CD1c-positive myeloid dendritic cell (primary cell): ENCODE measurements at regions not wholly inside any gene's neighbourhood (a gene's known extent, or its start where the extent isn't known, plus 50 kb on each side); places are given as distances from the start of the nearest gene placed in this dataset.

Experiments
- DNase-seq: peaks from one replicate; pipeline ENCODE4 v3.0.0-alpha.2; 2016; ENCODE audit errors: extremely low spot score

DNA sequence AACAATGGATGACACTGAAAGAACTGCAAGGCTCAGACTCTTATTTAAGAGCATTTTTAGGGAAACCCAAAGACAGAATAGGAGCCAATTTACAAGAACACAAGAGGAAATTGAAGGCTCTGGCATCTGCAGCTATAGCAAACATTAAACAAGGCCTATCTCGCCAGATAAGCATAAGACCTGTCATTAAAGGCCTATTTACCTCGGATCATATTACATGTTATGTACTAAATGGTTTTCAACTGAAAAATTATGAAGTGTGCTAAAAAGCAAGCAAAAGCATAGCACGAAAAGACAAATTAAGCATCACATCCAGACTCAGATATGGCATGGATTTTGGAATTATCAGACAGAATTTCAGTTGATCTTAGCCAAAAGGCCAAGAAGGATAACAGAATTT, 617.1 kb downstream of the SQOR start:
- DNase-seq, result no peak

DNA sequence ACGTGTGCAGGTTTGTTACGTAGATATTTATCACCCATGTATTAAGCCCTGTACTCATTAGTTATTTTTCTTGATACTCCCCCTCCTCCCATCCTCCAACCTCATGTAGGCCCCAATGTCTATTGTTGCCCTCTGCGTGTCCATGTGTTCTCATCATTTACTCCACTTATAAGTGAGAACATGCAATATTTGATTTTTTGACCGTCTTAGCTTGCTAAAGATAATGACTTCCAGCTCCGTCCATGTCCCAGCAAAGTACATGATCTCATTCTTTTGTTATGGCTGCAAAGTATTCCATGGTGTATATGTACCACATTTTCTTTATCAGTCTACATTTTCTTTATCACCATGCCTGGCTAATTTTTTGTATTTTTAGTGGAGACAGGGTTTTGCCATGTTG, 623.2 kb downstream of the SQOR start:
- DNase-seq, result no peak

DNA sequence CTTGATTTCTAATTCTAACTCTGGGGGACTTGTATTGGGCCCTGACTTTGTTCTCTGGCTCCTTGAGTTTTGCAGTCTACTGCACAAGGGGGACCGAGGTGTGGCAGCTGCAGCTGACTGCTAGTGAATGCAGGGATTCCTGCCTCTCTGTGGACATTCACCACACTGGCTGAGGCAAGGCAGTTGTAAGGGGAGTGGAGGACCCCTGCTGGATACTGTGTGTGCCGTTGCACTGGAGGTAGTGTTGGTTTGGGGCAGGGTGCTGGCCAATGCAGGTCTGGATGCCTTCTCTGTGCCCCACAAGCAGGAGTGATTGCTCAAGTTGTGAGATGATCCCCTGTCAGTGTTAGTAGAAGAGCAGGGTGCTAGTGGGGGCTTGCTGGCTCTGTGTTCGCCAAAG, 626.1 kb downstream of the SQOR start:
- DNase-seq, result no peak

DNA sequence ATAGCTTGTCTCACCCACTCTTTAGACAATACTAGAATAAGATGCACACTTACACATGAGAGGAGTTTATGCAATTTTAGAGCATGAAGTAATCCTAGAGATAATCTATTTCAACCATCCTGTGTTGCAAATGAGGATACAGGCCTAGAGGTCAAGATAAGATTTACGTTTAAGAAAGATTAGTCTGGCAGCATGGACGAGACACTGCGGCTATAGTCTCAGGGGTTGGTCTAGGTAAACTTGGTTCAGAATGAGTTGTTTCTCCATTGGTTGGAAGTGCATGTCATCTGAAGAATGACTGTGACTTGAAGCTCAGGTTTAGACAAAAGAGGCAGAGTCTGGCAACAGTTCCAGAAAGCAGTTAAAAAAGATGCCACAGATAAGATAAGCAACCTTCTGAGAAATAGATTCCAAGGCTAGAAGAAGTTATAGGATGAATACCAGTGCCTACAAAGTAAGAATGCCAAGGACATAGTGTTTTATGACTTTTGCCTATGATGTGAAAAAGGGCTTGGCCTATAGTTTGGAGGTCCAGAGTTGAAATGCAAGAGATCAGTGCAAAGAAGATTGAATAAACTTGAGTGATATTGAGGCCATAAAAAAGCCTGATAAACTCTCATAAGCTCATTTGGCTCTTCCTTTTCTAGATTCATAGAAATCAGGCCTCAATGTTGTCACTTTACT, 631.0 kb downstream of the SQOR start:
- DNase-seq, result no peak

DNA sequence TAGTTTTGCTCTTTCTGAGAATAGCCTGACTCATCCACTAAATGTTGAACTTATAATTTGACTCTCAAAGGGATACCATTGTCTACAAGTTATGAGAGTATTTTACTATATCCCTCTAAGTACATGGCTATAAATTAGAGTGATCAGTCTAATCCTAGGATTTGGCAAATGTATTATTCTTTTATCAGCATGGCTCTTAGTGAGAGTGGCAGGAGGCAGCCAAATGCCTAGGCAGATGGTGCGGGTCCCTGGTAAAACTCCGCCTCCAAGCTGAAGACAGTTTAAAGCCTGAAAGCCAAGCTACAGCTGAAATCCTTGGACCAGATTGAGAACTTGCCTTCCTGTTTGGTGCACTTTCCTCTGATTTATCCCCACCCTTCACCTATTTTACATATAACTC, 631.8 kb downstream of the SQOR start:
- DNase-seq, result no peak

DNA sequence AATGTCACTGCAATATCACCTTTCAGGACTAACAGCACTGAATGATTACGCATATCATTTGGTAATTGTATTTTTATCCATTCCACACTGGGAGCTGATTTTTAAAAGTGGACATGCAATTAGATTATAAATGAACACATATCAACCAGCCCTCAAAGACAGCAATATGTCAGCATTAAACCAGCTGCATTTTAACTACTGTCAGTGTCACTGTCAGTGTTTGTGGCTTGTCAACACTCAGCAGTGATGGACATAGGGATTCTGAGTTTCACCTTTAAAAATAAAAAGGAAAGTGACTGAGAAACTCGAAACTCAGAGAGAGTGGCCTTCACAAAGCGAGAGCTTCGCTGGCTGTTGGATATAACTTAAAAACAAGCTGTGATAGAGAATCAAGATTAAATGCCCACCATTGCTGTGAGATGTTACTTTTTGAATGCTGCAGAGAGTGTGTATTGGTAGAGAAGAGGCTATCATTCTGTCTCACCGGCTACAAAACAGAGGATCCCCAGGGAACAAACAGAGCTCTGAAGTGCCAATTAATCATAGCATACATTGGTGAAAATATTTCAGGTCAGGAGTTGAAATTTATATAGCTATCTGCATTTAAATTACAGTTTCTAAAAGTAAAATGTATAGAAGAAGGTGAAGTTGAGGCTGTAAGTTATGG, 635.8 kb downstream of the SQOR start:
- DNase-seq, result no peak

DNA sequence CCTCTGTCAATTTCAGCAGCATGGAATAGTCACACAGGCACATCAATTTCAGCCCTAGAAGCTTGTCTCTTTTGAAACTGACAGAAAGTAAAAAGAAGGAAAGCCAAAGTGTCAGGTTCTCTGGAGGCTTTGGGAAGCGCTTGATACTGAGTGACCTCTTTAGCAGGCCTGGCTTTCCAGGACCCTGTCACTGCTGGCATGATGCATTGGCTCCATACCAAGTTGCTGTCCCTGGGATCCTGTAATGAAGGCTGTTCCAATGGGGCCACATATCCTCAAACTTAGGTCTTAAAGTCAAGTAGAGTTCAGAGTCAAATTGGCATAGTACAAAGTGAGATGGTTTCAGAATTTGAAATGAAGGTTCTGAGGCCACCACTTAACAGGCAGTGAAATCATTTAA, 640.9 kb downstream of the SQOR start:
- no peak for DNase-seq

DNA sequence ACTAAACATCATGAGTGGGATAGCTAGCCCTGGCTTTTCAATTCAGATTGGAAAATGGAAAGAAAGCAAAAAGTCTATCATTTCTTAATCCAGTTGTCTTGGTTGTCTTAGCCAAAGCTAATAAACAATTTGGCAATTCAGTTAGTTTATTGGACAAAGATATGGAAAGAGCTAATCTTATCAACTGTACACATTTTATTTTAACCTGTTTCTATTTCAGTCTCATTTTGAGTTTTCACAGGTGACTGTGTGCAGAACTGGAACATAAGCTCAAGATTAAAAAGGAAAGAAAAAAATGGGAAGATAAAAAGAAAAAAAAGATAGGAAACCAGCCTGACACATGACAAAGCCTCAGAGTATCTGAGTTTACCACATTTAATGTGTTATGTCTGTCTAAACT, 642.6 kb downstream of the SQOR start:
- no peak for DNase-seq

DNA sequence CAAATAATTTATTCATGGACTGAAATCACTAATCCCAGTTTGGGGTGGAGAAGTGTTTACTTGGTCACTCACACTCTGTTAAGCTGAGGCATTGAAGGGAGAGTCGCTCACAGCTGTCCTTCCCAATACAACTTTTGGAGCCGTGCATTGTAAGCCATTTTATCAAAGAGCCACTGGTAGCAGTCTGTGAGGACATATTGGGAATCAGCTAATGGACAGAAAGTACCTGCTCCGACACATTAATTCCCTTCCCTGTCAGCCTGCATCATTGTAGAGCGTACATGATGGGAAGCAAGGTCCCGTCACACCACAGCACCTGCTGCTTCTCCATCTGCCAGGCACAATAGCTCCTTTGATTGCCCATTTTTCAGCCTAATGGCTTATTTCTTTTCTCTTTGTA, 643.2 kb downstream of the SQOR start:
- DNase-seq, result no peak

DNA sequence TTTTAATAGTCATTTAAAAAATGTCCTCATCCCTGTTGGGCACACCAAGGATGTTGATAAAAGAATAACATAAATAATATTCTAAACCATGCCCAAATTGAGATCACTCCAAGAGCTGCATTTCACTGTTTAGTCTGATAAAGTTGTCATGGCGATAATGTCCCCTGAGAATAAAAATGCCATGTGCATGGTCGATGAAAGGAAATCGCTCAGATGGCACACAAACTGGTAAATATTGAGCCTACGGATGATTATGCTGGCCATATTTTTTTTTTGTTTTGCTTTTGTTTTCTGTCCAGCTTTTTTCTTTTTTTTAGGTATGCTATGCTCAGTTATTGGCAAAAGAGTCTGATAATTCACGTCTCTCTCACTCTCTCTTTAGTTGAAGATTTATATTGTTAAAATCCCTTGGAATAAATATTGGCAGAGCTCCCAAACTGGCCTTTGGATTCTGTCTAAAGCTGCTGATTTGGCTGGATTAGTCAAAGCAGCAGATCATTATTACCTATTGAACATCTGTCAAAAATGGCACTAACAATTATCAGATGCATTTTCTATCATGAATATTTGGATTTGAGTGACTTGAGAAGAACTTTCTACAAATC, 643.8 kb downstream of the SQOR start:
- no peak for DNase-seq

DNA sequence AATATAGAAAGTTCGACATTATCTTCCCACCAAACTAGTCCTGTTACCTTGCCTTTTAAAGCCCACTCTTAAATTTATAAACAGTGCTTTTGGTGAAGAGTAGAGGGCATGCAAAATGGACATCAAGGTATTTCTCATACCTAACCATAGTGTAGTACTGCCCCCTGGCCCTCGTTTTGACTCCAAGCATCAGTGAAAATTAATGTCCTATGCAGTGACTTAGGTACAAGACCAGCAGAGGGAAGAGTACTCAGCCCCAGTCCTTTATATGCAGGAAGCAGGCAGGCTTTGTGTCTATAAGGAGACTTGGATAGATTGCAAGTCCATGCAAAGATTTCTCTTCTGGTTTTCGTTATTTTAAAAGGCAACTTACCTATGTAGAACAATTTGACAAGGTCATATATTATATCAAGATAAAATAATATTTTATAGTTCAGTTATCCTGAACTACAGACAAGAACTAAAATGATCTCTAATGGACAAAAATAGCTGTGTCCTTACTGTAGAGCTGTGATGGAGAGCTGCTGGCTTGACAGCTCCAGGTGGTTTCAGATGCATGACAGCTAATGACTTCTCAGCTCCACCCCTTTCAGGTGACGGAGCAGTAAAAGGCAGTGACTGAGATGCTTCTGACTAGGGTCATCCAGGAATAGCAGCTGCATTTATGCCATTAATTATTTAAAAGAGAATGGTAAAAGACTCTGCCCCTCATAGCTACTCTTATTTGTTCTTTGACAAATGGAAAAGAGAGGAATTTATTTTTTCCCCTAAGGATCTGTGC, 646.1 kb downstream of the SQOR start:
- DNase-seq, result no peak

DNA sequence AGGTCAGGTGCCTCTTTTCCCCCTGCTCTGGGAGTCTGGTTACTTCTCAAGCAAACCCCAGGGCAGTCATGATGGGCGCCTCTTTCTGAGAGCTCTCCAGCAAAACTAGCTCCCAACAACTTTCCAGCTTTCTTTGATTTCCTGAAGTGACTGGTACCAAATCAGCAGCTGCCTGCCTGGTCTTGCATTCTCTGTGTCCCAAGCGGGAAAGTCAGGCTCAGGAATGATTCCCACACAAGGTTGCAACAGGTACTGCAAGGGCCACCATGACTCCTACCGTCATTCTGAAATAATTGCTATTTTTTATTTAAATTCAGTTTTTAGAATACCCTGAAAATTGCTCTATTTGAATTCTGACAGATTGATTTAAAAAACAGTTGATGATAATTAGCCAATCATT, 658.7 kb downstream of the SQOR start:
- no peak for DNase-seq

DNA sequence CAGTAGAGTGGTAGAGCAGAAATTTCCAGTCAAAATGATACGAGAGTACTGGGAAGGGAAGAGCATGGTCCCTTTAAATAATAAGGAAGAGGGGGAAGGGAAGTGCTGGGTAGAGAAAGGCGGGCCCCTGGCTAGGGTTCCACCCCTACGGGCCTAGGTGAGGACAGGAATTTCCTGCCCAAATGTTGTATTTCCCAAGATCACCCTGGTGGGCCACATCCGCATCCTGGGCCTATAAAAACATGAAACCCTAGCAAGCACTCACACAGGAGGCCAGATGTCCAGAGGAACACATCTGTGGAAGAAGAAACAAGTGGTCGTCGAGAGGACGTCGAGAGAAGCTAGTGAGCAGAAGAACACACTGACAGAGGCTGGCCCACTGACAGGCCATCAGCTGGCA, 661.2 kb downstream of the SQOR start:
- DNase-seq, result no peak

DNA sequence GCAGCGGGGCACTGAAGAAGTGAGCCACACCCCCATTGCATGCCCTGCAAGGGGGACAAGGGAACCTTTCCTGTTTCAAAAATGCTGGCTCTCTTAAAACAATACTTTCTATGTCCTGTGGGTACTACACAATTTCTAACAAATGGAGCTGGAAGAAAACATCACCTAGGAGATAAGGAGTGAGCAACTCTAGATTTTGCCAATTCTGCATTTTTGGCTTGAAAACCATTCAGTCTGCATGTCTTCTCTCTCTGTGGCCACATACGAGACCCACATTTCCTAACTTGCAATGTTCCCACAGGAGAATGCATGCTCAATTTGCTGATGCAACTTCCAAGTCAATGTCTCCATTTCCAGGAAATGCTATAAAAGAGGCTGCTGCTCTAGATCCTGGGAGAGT, 662.0 kb downstream of the SQOR start:
- no peak for DNase-seq

DNA sequence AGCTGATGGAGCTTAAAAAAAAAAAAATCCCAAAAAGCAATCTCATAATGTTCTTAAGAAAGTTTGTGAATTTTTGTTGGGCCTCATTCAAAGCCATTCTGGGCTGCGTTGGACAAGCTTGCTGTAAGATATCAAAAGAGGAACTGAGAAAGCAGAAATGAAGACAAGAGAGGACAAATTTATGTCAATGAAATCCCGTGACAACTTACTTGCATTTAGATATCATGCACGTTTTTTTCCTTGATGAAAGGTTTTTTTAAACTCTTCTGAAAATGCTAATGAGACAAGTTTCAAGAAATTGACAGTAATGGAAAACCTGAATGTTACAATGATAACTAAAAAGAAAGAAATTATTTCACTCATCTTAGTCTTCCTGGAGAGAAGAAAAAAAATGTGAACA, 662.9 kb downstream of the SQOR start:
- DNase-seq, result peak; percentile 14

DNA sequence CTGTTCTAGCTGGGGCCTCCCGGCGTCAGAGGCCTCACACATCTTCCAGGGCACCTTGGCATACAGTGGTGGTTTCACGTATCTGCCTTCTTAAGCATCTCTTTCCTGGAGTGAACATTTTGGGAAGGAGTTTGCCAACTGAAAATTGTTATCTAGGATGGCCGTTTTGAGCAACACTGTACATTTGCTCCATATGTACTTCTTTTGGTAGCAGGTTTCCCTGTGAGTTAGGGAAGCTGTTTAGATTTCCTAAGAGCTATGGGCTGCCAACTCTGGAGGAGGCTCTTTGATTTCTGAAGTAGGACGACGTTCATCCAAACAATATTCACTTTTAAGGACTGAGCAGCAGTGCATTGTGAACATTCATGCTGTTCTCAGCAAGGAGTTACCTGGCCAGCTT, 665.9 kb downstream of the SQOR start:
- no peak for DNase-seq

DNA sequence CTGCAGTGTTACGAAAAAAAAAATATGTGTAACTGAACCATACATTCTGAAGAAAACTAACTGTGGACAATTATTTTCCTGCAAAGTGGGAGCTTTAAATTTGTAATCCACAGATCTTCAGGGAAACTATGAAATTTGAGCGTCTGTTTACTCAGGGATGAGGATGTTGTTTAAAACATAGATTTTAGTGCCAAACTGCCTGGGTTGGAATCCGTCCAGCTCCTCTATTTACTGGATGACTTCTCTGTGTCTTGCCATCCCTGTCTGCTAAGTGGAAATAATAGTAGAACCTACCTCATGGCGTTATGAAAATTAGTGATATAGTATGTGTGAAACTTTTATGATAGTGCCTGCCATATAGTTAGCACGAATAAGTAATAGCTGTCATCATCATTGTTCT, 666.5 kb downstream of the SQOR start:
- no peak for DNase-seq

DNA sequence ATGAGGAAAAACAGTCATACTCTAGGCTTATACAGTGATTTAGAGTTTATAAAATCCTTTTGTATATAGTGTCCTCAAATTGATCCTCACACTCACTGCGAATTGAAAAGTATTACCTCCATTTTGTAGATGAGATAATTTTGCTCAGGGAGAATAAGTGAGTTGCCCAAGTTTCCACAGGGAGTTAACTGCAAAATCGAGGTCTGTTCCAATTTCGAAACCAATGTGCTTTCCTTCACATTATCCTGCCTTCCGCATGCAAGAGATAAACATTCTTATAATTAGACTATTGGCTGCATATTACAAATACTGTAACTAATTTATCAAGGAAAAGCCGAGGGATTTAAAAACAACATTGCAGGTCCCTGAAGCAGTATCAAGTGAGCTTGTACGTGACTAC, 667.0 kb downstream of the SQOR start:
- no peak for DNase-seq

DNA sequence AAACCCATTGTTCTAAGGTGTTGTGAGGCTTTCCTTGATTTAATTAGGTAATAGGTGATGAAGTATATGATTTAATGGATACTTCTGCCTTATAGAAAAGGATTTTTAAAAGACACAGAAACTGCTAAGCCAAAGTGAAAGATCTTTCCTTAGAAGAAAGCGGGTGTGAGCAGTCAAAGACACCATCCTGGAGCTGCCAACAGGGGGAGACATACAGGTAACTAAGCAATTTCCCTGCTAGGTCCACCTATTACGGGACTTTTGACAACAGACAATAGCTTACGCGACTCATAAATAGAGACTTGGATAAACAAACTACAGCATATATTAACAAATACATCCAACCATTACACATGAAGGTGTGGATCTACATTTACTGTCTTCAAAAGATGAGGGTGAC, 669.5 kb downstream of the SQOR start:
- no peak for DNase-seq

DNA sequence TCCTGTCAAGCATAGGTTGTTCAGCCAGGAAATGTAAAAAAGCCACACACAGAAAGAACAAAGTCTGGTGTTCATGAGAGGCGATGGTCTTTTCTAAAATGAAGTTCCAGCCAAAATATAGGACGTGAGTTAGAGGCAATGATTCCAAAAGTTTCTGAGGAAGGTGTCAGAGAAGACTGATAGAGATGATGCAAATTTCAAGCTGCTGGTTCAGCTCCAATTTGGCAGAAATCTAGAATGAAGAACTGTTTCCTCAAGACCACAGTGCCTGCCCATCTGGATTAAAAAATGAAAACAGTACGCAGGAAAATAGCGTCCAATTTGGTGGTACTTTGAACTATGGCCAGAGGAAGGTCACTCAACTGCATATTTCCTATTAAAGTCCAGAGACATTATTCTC, 672.9 kb downstream of the SQOR start:
- DNase-seq, result no peak

DNA sequence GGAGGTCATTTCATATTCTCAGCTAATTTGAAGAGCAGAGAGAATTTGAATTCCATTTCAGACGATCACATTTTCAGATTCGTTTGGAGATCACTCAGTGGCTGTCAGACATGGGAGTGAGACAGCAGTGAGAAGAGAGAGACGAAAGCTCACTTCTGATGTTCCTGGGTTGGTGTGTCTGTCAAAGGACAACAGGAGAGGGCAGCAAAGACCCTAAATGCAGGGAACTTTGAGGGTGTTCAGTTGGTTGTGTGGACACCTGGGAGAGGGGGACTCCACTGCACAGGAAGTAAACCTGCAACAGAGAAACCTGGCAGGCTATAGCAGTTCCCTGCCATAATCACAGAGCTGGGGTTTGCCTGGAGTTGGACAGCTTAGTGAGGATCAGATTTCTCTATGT, 675.1 kb downstream of the SQOR start:
- DNase-seq, result no peak

DNA sequence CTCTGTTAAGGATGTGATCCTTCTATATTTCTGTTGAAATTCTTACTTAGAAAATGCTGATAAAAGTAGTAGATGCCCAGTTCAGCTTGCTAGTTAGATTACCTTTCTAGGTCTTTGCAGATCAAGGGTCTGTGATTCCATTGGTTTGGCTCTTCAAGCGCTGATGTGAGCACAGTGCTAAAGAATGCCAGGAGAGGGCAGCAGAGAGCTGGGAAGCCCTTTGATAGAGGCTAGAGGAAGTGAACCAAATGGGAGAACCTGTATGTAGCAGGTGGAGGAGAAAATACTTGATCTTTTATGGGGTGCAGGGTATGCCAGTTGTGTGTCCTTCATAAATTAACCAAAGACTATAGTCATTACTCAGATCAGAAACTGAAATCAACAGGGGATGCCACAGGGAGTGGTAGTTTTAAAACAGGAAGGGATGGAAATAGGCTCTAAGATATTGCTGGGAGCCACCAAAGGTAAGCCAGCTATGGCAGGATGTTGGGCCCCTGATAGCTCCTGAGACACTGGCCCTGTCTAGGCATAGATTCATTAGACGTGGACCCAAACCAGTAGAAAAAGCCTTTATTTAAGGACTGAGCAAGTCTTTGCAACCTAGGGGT, 677.4 kb downstream of the SQOR start:
- peak; percentile 58 for DNase-seq
